HG03135 (cell line): ENCODE measurements at regions not wholly inside any gene's neighbourhood (a gene's known extent, or its start where the extent isn't known, plus 50 kb on each side); places are given as distances from the start of the nearest gene placed in this dataset.
"Not testable (repeated sequence)": the region's sequence is repeated elsewhere in the genome, so short reads cannot be mapped to it uniquely, and the experiment has no call there.

Experiments used
- ATAC-seq: cut with Tn5 transposase; IDR thresholded peaks from one replicate; pipeline ENCODE4 v1.9.1; 2021; ENCODE audit warnings: mild to moderate bottlenecking, moderate library complexity; ENCODE audit not compliant: unreplicated experiment

DNA sequence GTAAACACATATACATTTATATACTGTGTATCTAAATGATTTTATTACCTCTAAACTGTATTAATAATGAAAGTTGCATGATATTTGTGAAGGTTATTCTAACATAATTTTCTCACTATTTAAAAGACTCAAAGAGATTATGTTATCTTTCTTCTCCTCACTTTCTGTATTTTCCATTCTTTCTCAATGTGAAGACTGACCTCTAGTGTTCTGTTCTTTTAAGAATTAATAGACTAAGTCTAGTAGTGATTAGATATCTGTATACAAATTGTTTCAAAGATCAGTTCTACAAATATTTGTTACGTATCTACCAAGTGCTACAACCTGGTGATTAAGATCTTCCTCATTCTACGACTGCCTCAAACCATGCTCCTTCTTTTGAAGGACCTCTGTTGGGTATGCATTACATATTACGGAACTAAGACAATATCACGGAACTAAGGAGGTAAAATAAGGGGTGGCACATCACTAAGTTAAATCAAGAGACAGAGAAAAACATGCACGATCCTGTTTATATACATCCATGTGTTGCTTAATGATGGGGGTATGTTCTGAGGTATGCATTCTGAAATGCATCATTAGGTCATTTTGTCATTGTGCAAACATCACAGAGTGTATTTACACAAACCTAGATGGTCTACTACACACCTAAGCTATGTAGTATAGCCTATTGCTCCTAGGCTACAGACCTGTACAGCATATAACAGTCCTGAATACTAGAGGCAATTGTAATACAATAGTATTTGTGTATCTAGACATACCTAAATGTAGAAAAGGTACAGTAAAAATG lies 161.5 kb upstream of the KBTBD8 start:
- no peak for ATAC-seq

GRCh38 chr3:66838704-66839103 lies 159.4 kb upstream of the KBTBD8 start:
- ATAC-seq: no peak

GRCh38 chr3:66839508-66839907 lies 158.6 kb upstream of the KBTBD8 start:
- ATAC-seq: no peak

GRCh38 chr3:66842761-66843464 lies 155.2 kb upstream of the KBTBD8 start:
- not testable (repeated sequence) for ATAC-seq

DNA sequence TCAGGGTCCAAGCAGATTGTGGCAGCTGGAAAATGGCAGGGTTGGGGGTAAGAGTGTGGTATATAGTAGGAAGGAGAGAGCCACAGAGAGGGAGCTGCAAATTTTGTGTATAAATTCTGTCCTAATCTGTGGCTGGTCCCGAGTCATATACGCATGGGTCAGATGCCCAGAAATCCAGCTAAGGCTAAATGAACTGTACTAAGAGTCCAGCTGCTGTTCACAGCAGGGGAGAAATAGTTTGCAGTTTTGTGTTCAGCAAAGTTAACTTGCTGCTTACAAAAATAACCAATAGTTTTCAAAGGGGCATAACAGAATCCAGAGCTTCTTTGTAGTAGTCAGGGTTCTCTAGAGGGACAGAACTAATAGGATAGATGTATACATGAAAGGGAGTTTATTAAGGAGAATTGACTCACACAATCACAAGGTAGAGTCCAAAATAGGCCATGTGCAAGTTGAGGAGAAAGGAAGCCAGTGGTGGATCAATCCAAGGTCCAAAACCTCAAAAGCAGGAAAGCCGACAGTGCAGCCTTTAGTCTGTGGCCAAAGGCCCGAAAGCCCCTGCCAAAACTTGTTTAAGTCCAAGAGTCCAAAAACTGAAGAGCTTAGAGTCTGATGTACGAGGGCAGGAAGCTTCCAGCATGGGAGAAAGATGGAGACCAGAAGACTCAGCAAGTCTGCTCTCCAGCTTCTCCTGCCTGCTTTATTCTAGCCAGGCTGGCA lies 146.1 kb upstream of the KBTBD8 start:
- ATAC-seq: no peak

DNA sequence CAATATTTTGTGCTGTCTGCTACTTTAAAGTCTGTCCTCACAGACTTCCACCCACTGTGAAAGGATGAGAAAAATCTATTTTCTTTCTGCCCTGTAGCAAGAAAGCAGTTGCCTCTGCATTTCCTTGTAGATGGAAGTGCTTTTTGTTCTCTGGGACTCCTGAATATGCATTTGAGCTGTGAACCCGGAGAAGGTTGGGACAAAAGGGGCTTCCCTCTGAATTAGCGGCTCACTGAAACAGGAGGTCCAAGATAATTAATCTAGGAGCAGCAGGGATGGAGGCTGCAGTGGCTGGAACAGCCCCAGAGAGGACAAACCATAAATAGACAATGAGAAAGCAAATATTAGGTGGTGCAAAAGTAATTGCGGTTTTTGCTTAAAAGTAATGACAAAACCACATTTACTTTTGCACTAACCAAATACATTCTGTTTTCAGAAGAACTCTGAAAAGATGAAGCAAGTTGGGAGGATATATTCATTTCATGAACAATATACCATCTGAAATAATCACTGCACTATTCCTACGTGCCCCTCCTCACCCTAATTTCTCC lies 143.4 kb upstream of the KBTBD8 start:
- ATAC-seq: no peak

- peak; percentile 97 for ATAC-seq
Observed at GRCh38 chr3:66856533-66856932, 141.6 kb upstream of the KBTBD8 start.

DNA sequence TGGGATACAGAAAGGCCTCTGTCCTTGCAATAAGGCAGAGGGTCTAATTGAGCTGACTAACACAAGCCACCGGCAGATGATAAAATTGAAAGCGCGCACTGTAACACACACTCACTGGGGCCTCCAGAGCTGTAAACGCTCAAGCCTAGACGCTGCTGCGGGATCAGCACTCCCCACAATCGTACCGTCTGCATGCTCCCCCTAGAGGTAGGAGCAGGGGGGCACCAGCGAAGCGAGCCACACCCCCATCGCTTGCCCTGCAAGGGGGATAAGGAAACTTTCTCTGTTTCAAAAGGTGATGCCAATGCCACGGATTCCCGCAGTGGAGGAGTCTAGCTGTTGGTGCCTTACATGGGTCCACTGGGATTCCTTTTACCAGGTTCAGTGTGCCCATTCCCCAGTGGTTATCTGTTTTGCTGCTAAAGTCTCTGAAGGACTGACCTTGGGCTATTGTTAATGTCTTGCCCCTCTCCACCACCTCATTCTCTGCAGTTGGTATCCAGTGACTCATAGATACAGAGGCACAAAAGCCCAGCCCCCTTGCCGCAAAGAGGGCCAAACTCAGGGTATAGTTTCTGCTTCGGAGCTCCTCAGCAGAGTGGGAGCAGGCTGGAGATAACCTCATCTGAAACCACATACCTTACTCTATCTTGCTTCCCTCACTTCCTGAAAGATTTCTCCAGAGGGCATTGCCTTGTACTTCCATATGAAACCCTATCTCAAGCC lies 139.3 kb upstream of the KBTBD8 start:
- ATAC-seq: no peak

GRCh38 chr3:66860771-66861170 lies 137.3 kb upstream of the KBTBD8 start:
- no peak for ATAC-seq

GRCh38 chr3:66863205-66864111 lies 134.6 kb upstream of the KBTBD8 start:
- ATAC-seq: no peak

DNA sequence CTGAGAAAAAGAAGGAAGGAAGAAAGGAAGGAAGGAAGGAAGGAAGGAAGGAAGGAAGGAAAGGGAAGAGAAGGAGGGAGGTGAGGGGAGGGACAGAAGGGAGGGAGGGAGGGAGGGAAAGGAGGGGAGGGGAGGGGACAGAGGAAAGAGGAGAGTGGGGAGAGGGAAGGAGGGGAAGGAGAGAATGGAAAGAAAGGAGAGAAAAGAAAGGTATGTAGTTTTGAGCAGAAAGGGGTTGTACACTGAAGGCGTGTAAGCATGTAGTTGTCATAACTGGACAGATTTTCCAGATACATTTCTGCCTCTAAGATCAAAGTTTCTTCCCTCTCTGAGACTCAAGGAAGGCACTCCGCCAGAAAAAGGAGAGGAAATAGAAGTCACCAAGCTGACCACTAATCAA lies 113.4 kb upstream of the KBTBD8 start:
- ATAC-seq: no peak

GRCh38 chr3:66885326-66886000 lies 112.6 kb upstream of the KBTBD8 start:
- no peak for ATAC-seq

DNA sequence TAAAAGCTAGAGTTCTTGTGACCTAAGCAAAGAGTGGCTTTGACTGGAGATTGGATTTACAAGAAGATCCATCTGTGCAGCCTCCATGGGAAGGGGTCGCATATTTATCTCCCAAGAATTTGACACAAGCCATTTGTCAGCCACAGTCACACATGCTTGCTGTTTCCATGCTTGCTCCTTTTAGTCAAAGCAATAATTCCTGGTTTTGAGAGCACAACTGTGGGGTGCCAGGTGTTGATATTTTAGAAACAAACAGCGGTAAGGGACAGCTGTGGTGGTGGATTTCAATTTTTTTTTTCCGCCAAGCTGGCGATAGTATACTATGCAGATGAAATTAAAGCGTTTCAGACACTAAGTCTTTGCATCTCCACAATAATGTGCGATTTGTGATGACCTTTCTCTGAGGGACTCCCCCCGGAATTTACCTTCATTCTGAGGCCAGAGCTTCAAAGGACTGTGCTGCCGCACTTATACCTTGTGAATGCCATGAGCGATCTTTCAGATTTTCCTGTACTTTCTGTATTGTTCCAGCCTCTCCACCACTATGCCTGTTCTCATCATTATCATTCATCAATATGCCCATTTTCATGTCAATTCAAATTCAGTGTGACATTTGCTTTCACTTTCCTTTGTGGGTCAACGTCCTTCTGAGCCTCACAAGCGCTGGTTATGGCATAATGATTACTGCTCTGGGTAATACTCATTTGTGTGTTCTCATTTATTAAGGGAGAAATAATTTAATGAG lies 108.2 kb upstream of the KBTBD8 start:
- no peak for ATAC-seq

DNA sequence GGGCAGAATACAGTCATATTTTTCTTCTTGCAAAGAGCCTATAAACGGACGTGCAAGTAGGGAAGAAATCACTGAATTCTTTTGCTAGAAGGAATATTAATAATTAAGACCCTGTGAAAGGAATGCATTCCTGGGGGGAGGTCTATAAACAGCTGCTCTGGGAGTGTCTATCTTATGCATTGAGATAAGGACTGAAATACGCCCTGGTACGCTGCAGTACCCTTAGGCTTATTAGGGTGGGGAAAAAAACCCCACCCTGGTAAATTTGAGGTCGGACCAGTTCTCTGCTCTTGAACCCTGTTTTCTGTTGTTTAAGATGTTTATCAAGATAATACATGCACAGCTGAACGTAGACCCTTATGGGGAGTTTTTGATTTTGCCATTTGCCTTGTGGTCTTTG lies 100.0 kb upstream of the KBTBD8 start:
- ATAC-seq: no peak

DNA sequence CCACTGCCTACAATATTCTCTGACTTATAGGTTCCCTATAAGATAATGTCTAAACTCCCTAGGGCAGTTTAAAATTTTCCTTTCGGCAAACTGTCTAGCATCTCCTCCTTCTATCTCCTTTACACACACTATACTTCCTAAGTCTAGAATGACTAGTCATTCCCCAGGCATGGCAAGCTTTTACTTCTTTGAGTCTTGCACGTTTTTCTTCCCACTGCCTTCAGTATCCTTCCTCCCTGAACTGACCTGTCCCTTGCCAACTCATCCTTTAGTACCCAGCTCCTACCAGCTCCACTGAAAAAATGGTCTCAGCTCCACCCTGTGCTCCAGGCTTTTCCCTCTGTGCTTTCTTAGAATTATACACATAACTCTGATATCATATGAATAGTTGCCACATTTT lies 93.8 kb upstream of the KBTBD8 start:
- ATAC-seq: no peak

- no peak for ATAC-seq
Observed at GRCh38 chr3:66904831-66905493, 93.1 kb upstream of the KBTBD8 start.

DNA sequence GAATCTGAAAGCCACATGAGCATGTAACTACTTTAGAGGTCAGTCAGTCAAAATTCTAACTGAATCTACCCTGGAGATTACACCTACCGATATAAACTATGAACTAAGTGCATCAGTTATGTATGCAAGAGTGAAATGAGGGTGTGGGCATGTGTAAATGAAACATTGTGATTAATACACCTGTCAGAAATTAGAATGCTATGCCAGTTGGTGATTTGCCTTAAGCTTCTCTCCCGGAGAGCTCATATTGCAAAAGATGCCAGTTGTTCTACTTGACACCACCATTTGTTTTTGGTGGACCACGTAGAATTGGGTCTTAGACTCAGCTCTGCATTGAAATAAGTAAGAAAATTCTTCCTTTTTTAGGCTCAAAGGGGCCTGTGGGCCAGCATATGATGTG lies 91.0 kb upstream of the KBTBD8 start:
- no peak for ATAC-seq
